ENCODE measurements at regions not wholly inside any gene's neighbourhood (a gene's known extent, or its start where the extent isn't known, plus 50 kb on each side); places are given as distances from the start of the nearest gene placed in this dataset.

GRCh38 chr18:78151948-78152725, 827.5 kb upstream of the SALL3 start:
- DNase-seq (ENCODE audit: low read depth): no peak

- no peak for DNase-seq (ENCODE audit: low read depth)
Measured at GRCh38 chr18:78153362-78153761, 826.3 kb upstream of the SALL3 start.

- DNase-seq (ENCODE audit: low read depth): no peak
Measured at GRCh38 chr18:78154444-78154843, 825.2 kb upstream of the SALL3 start.

- no peak for DNase-seq (ENCODE audit: low read depth)
Measured at GRCh38 chr18:78154853-78155252, 824.8 kb upstream of the SALL3 start.

- no peak for DNase-seq (ENCODE audit: low read depth)
Measured at GRCh38 chr18:78156466-78156865, 823.2 kb upstream of the SALL3 start.

- DNase-seq (ENCODE audit: low read depth): no peak
Measured at GRCh38 chr18:78158943-78159342, 820.7 kb upstream of the SALL3 start.

GRCh38 chr18:78159397-78159796, 820.2 kb upstream of the SALL3 start:
- DNase-seq (ENCODE audit: low read depth): no peak

GRCh38 chr18:78160961-78161656, 818.5 kb upstream of the SALL3 start:
- no peak for DNase-seq (ENCODE audit: low read depth)

- no peak for DNase-seq (ENCODE audit: low read depth)
Measured at GRCh38 chr18:78165525-78165924, 814.1 kb upstream of the SALL3 start.

- DNase-seq (ENCODE audit: low read depth): no peak
Measured at GRCh38 chr18:78168526-78168925, 811.1 kb upstream of the SALL3 start.

- DNase-seq (ENCODE audit: low read depth): no peak
Measured at GRCh38 chr18:78169174-78169864, 810.3 kb upstream of the SALL3 start.

- no peak for DNase-seq (ENCODE audit: low read depth)
Measured at GRCh38 chr18:78171954-78172353, 807.7 kb upstream of the SALL3 start.

GRCh38 chr18:78174737-78175136, 804.9 kb upstream of the SALL3 start:
- no peak for DNase-seq (ENCODE audit: low read depth)

- DNase-seq (ENCODE audit: low read depth): no peak
Measured at GRCh38 chr18:78178812-78179211, 800.8 kb upstream of the SALL3 start.

- no peak for DNase-seq (ENCODE audit: low read depth)
Measured at GRCh38 chr18:78180741-78181140, 798.9 kb upstream of the SALL3 start.

GRCh38 chr18:78183815-78184214, 795.8 kb upstream of the SALL3 start:
- DNase-seq (ENCODE audit: low read depth): no peak

GRCh38 chr18:78191276-78191675, 788.3 kb upstream of the SALL3 start:
- DNase-seq (ENCODE audit: low read depth): no peak

- no peak for DNase-seq (ENCODE audit: low read depth)
Measured at GRCh38 chr18:78192054-78192453, 787.6 kb upstream of the SALL3 start.

GRCh38 chr18:78196280-78196679, 783.3 kb upstream of the SALL3 start:
- no peak for DNase-seq (ENCODE audit: low read depth)

GRCh38 chr18:78199002-78199401, 780.6 kb upstream of the SALL3 start:
- no peak for DNase-seq (ENCODE audit: low read depth)

- DNase-seq (ENCODE audit: low read depth): no peak
Measured at GRCh38 chr18:78199611-78200010, 780.0 kb upstream of the SALL3 start.

- no peak for DNase-seq (ENCODE audit: low read depth)
Measured at GRCh38 chr18:78207942-78208341, 771.7 kb upstream of the SALL3 start.

GRCh38 chr18:78208461-78208860, 771.2 kb upstream of the SALL3 start:
- DNase-seq (ENCODE audit: low read depth): no peak
